Activated CD8-positive, alpha-beta memory T cell treated with anti-CD3 and anti-CD28 coated beads, Interleukin-2, amount 50 U/mL, for 1 hour (primary cell): ENCODE measurements at regions not wholly inside any gene's neighbourhood (a gene's known extent, or its start where the extent isn't known, plus 50 kb on each side); places are given as distances from the start of the nearest gene placed in this dataset.
"Not testable (repeated sequence)": the region's sequence is repeated elsewhere in the genome, so short reads cannot be mapped to it uniquely, and the experiment has no call there.

Source experiments
- DNase-seq: peaks from one replicate; pipeline ENCODE4 v3.0.0-alpha.2; 2020; ENCODE audit errors: extremely low read depth

DNA sequence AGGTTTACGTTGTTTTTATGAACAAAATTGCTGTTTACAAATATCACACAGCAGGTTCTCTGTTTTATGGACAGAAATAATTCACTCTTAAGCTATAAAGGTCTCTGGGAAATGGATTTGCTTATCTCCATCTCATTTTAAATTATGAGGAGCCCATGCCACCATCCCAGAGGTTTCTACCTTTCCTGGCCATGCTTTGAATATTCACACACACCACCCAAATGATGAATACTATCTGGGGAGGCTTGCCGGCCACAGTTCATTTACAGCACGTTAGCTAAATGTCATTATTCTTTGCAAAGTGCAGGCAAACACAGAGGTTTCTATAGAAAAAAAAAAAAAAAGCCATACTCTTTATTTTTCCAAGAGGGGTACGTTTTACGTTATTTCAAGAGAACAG is 1446.7 kb downstream of the FAM181B start:
- no peak for DNase-seq

DNA sequence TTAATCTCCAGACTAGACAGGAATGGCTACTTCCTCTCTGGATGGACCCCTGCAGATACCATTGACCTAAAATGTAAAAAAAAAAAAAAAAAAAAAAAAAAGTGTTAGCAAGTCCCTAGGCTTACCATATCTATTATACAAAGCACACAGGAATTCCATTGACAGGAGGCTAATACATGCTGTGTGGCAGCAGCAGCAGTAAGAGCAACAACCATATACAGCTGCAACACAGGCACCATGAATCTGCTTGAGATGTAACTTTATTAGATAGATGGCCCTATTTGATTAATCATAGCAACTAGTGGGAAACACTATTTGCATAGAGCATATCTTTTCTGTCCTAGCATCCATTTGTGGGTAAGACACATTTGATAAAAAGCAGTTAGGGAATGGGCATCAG is 1447.1 kb downstream of the FAM181B start:
- no peak for DNase-seq

DNA sequence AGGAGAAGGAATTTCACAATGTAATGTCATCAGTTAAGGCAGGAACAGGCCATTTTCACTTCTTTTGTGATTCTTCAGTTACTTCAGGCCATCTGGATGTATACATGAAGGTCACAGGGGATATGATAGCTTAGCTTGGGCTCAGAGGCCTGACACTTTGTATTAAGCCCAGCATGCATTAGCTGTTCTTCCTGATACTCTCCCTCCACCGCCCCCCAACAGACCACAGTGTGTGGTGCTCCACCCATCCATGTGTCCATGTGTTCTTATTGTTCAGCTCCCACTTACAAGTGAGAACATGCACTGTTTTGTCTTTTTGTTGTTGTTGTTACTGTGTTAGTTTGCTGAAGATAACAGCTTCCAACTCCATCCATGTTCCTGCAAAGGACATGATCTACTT is 1453.4 kb downstream of the FAM181B start:
- DNase-seq = not testable (repeated sequence)

DNA sequence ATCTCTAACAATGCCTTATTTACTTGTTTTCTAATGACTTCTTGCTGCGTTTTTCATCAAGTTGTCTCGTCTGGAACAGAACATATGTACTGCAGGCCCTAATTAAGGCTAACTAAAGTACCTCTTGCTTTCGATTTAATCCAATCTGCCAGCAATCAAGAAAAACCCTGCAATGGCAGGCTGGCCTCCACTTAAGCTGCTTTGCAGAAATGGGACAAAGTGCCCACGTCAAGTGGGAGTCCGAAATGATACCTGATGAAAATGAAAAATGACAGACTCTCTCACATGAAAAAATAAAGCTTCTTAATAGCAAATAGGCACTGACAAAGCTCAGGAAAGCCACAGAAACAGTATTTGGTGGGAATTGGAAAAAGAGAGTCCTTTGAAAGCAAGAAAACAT is 1454.7 kb downstream of the FAM181B start:
- DNase-seq = no peak

DNA sequence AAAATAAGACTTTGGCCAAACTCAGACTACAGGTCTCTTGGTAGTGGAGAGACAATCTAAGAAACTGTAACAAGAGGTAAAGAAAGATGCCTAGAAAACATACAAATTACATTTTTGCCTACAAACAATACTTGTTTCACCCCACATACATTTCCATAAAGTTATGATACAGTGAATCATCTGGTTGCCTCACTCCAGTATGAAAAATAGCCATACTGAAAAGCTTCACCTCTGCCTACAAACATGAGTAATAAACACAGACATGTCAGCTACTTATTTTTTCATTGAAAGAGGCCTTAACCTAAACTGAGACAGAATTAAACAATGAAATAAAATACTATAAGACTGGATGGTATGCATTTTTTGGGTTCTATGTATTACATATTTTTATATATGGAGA is 1463.0 kb downstream of the FAM181B start:
- DNase-seq = no peak

DNA sequence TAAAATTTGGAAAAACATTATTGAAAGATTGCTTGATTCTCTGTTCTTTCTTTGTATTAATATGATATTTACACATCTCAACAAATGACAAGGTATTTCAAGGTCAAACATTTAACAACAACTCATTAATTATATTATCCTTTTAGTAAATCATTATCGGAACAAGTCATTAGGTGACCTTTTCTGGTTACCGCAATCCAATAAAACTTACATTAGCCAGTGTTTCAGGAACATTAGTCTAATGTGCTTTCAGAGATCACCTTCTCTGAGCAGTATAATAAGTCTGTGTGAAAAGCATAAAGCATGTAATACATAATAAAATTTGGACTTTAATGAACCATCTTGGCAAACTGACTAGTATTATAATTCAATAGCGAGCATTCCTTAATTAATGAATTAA is 1466.4 kb downstream of the FAM181B start:
- no peak for DNase-seq

DNA sequence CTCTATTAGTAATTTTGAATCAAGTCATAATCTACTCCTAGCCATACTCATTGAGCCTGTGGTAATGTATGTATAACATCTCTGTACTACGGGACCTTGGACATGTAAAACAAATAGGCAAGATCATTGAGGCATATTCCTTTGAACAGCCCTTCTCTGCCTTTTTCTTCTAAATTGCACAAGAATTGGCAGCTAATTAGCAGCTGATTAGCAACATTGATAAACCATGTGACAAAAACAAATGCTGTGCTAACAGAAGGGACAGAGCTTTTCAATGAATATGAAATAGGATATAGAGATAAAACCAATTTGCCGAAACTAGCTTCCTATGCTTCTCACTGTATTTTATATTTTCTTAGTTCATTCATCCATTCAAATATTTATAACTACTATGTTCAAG is 1474.2 kb downstream of the FAM181B start:
- DNase-seq = no peak

DNA sequence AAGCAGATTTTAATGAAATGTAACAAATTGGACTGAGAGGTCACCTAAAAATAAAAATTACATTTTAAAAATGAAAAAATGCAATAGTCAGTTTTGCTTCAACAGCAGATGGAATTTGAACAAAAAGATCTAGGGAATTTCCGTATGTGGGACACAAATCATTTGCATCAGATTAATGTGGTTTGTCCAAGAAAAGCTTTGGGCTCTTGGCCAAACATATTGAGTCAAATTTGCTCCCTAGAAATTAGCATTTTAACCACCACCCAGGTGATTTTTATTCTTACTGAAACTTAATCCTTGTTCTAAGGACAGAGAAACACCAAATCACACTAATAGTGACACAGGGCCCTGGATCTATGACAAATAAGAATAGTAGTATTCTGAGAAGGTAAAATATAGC is 1477.8 kb downstream of the FAM181B start:
- no peak for DNase-seq

DNA sequence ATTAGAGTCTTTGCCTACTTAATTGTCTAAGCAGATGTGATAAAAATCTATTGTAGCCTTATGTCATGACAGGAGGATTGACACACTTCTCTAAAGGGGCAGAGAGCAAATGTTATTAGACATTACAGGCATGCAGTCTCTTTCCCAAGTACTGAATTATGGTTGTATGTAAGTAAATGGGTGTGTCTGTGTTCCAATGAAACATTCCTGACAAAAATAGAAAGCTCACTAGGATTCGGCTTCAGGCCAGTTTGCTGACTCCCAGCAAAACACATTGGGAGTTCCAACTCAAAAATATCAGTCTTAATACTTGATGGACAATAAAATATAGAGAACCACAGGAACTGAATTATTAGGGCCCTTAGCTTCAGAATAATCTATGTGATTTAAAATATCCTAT is 1480.4 kb downstream of the FAM181B start:
- no peak for DNase-seq

DNA sequence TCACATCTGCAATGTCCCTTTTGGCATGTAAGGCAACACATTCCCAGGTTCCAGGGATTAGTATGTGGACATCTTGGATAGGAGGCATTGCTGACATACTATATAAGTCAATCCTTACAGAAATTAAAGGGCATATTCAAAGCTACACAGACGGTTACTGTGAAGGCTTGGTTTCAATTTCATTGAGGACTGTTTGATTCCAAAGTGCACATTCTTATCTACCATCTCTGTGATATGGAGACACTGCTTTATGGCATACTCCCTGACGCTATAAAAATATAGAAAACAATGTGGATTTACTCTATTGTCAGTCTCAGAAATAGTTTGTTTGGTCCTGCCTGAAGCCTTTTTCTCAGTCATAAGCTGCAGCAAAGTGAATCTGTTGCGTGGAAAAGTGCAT is 1486.7 kb downstream of the FAM181B start:
- no peak for DNase-seq

DNA sequence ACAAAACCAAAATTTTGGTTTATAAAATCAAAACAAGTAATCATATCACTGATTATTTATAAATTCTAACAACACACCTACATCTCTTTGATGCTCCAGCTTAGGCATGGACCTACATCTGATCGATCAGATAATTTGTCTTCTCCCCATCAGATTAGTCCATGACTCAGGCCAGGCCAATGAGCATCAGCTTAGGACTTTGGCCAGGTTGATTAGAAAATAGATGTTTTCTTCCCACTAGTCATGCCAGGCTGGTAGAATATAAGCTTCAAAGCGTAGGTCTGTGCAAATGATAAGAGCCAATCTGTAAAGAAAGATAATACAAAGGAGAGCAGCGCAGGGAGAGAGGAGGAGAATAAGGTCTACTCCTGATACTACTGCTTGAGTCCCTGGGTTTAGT is 1487.9 kb downstream of the FAM181B start:
- no peak for DNase-seq

DNA sequence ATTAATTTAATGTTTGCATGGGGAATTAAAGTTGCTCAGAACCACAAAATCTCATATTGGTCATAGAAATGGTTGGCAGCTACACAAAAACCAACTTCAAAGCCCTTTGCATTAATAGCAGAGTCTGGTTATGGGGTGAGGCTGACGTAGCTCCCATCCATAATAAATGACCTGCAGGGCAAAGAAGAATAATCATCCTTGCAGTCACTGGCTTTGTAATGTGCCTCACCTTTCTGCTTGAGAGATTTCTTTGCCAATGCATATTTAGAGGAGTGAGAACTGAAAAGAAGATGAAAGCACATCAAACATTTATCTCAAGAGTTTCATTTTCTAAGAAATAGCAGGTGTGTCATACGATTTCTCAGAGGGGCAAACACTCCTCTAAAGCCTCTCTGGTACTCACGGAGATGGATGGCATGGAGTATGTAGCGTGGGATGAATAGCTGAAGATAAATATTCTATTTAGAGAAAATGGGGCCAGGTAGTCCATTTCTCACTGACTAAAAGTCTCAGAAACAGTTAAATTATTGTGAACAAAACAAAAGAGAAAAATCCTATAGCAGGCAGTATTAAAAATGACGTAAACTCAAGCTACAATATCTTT is 1491.9 kb downstream of the FAM181B start:
- no peak for DNase-seq

DNA sequence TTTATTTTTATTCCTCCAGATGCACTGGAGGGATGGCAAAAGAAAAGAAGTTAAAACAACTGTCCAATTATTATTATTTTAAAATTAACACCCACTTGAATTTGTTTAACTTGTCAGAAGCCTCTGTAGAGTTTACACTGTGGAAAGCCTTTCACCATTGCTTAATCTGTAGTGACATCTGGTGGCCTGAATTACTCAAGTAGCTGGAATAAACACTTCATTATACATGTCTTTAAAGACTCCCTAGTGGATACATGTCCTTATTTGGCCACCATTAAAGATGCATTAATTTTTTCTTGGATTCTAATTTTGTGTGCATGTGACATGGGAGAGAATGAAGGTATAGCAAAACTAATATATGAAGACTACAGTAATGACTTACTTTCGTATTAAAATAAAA is 1496.5 kb downstream of the FAM181B start:
- DNase-seq = no peak

DNA sequence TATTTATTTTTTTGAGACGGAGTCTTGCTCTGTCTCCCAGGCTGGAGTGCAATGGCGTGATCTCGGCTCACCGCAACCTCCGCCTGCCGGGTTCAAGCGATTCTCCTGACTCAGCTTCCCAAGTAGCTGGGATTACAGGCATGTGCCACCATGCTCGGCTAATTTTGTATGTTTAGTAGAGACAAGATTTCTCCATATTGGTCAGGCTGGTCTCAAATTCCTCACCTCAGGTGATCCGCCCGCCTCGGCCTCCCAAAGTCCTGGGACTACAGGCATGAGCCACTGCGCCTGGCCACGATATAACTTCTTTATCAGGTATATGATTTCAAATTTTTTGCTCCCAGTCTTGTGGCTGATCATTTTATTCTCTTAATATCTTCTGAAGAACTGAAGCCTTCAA is 1506.3 kb downstream of the FAM181B start:
- DNase-seq = not testable (repeated sequence)

DNA sequence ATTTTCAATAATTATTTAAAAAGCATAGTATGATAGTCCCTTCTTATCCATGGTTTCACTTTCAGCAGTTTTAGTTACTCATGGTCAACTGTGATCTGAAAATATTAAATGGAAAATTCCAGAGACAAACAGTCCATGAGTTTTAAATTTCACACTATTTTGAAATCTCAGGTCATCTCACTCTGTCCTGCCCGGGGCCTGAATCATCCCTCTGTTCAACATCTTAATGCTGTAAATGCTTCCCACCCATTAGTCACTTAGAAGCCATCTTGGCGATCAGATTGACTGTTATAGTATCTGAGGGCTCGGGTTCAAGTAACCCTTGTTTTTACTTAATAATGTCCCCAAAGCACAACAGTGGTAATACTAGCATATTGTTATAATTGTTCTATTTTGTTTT is 1509.3 kb downstream of the FAM181B start:
- DNase-seq = no peak

DNA sequence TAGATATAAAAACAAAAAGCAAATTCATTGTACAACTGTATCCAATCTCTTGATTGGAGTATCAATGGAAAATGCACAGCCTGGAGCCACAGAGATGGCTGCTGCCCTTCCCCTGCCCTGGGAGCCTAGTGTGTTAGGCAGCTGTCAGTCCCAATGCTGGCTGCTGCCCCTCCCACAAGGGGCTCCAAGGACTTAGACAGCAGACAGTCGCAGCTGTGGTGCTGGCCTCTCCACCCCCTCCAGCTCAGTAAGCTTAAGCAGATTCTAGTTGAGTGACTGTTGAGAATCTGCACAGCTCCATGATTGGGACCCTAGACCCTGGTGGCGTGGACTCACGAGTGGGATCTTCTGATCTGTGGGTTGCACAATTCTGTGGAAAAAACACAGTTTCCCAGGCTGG is 1511.2 kb downstream of the FAM181B start:
- no peak for DNase-seq

DNA sequence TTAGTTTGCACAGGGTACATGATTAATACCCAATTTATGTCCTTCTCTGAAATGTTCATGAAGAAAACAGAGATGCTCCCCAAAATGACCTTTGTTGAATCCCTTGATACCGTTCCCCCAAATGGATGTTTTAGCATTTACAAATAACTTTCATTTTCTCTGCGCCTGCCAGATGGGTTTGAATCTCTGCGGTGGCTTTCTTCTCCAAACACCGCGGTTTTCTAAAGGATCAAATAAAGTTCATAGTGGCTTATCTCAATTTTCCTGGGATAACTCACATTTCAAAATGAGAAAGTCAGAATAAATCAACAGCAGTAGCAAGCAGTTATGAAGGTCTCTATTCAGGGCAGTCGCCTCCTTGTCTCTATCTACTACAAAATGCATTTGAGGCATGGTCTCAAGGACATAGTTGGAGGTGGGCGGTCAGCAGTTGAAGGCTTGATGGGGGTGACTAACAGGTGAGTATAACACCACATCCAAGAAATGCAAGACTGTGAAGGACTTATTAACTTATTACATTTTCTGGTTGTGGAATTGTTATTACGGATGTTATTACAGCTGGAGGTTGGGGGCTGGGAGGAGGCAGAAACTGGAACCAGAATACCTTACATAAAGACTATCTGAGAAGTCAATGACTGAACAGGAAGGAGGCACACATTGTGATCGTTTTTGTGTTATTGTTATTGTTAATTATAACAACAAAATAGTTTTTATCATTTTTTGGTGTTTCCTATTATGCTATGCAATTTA is 1513.3 kb downstream of the FAM181B start:
- no peak for DNase-seq

DNA sequence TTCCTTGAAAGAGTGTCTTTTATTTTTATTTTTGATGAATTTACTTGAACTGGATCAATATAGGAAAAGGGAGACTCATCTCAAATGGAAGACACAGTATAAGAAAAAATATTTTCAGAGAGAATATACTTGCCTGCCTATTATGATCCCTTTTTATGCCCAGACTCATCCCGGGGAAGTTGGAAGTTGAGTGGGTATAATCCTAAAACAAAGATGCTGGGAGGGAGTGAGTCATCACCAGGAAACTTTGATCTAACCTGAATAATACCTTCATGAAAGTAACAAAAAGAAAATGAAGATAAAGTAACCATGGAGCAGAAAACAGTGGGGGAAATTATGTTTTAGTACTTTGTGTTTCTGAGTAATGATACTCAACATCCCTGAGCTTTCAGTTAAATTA is 1514.0 kb downstream of the FAM181B start:
- no peak for DNase-seq

DNA sequence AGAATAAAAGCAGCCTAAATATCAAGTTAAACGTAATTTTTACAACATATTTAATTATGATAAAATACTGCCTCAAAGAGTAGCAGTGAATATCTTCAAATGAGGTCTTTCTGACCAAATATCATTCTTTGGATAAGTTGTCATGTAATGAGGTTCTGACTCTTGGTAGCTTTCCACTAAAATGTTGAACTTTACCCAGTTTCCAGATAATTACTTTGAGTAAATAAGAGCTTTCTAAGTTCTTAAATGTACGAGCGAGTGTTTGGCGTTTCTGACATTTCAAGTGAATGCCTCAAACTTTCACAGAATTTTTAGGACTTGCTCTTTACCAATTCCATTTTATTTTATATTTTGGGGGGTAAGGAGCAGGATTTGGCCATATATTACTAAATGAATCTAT is 1515.2 kb downstream of the FAM181B start:
- DNase-seq = no peak

DNA sequence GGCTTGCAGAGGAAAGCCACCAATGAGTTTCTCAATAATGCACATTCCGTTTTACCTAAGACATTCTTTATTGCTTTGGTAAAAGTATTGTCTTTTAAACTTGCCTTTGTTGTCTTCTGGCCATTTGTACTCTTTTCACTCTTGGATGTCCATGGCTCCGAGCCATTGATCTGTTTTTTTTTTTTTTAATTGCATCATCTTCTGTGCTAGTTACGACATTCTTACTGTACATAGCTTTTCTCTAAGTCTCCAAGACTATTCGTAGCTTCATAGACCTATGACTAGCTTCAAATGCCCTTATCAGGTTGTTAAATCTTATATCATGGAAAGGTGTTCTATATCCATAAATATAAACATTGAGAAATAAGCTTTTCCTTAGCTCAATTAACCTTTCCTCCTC is 1522.6 kb downstream of the FAM181B start:
- DNase-seq = no peak

DNA sequence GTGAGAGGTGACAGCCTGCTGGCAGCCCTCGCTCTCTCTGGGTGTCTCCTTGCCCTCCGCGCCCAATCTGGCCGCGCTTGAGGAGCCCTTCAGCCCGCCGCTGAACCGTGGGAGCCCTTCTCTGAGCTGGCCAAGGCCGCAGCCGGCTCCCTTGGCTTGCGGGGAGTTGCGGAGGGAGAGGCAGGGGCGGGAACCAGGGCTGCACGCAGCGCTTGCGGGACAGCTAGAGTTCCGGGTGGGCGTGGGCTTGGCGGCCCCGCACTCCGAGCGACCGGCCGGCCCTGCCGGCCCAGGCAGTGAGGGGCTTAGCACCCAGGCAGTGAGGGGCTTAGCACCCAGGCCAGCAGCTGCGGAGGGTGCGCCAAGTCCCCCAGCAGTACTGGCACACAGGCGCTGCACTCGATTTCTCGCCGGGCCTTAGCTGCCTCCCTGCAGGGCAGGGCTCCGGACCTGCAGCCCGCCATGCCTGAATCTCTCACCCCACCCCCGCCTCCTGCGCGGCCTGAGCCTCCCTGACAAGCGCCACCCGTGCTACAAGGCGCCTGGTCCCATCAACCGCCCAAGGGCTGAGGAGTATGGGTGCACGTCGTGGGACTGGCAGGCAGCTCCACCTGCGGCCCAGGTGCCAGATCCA is 1526.1 kb downstream of the FAM181B start:
- DNase-seq = no peak

DNA sequence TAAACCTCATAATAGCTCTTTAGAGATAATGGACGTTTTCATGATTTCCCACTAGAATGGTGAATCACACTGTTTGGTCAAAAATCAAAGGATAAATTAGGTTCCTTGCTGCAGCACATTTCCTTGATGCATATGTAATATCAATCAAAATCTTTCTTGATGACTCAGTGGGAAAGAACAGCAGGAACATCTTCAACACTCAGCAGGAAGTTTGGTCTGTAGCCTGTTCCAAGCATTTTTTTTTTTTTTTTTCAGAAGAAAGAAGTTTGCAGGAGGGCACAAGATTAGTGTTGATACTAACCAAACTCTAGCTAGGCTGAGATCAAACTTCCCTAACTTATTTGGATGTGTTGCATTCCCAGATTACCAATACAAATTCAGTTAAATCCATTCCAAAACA is 1529.8 kb downstream of the FAM181B start:
- DNase-seq = no peak

DNA sequence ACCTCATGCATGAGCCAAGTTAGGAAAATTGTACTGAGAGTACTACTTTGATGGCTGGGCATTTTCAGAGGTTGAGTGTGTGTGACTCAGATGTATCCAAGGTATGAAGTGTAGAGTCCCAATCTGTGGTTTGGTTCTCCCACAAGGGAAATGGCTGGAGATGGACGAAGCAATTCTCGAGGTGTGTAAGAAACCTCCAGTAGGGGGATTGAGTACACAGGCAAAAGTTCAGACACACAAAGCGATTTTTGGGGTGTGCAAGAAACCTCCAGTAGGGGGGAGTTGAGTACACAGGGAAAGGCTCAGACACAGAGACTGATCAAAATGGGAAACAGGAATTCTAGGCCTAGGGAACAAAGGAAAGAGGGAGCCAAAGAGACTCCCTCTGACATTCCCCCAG is 1536.3 kb downstream of the FAM181B start:
- no peak for DNase-seq
